ENCODE measurements at regions not wholly inside any gene's neighbourhood (a gene's known extent, or its start where the extent isn't known, plus 50 kb on each side); places are given as distances from the start of the nearest gene placed in this dataset.

DNA sequence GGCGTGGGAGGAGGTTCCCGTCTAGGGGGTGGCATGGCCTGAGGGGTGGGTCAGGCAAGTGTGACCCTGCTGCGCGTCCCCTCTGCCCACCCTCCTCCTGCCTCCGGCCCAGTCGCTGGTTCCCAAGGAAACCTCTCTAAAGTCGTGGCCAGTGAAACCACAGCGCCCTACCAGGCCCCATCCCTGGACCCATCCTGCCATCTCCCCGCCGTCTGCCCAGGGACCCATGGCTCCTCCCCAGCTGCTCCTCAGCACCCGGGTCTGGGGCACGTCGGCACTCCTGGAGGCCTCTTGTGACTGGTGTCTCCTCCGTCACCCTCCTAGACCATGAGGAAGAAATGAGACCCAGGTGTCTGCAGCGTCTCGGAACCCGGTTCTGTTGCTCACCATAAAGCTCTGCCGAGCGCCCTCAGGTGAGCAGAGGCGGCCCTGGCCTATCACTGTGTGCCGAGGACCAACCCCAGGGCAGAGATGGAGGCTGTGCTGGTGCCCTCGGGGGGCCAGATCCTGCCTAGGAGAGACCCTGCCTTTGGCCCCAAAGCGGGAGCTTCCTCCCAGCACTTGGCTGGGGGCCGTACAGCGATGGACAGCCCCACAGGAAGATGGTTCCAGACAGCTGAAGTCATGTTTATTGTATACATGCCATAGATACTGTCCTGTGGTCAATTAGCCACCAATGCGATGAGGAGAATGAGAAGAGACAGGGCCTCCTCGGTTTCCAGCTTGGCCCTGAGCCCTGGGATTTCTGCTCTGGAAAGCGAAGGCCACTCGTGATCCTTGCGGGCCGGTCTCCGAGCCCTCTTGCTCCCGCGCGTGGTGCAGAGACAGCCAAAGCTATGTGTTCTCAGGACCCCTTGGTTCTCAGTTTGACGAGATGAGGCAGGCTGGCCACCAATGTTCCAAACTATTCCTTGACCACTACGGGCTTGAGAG, 222.5 kb upstream of the RTL1 start:
- 87 to 91% methylated on average over 37 of the region's 37 CpGs for WGBS, 2 donors
- Histone ChIP-seq H3K27me3 (ENCODE audit: control insufficient read depth in 3 of 3, insufficient read depth in 3 of 3, low read length in 2 of 3) (peaks cover 0 to 15% (median 0%) of the 10 kb centered on the region in 3 donors), H3K36me3 (ENCODE audit: control insufficient read depth in 4 of 4, insufficient read depth in 4 of 4, low read length in 4 of 4) (no peaks in the 10 kb centered on the region), H3K27ac (ENCODE audit: low read depth in 1 of 2, low read length in 1 of 2) (no peak overlapping the region), H3K9ac (ENCODE audit: insufficient read depth in 1 of 2, low read length in 2 of 2) (no peak overlapping the region), H3K4me1 (ENCODE audit: control insufficient read depth in 5 of 5, insufficient read depth in 5 of 5, low read length in 5 of 5) (no peaks in the 10 kb centered on the region), H3K4me3 (no peak overlapping the region), H3K9me3 (ENCODE audit: control insufficient read depth in 4 of 4, insufficient read depth in 3 of 4, low read length in 3 of 4) (peaks cover 0 to 2% (median 0%) of the 10 kb centered on the region in 4 donors)
- DNase-seq (no peak), ATAC-seq (ENCODE audit: insufficient read depth, low FRiP score) (no peak)
- TF ChIP-seq CTCF (IDR thresholded peaks at IDR 0.05; ENCODE audit: control extremely low read depth, extremely low read depth), result no peak

- no peak overlapping the region for H3K4me3 ChIP-seq
- ATAC-seq (ENCODE audit: insufficient read depth, low FRiP score), result no peak
- peaks cover 0 to 15% (median 0%) of the 10 kb centered on the region in 3 donors for H3K27me3 ChIP-seq (ENCODE audit: control insufficient read depth in 3 of 3, insufficient read depth in 3 of 3, low read length in 2 of 3)
- TF ChIP-seq CTCF (IDR thresholded peaks at IDR 0.05; ENCODE audit: control extremely low read depth, extremely low read depth), result no peak
- WGBS, 2 donors, result 83 to 84% methylated on average over 4 of the region's 4 CpGs
- no peak overlapping the region for H3K27ac ChIP-seq (ENCODE audit: low read depth in 1 of 2, low read length in 1 of 2)
- no peaks in the 10 kb centered on the region for H3K36me3 ChIP-seq (ENCODE audit: control insufficient read depth in 4 of 4, insufficient read depth in 4 of 4, low read length in 4 of 4)
- no peak for DNase-seq
- H3K9ac ChIP-seq (ENCODE audit: insufficient read depth in 1 of 2, low read length in 2 of 2), result no peak overlapping the region
- H3K9me3 ChIP-seq (ENCODE audit: control insufficient read depth in 4 of 4, insufficient read depth in 3 of 4, low read length in 3 of 4), result peaks cover 0 to 2% (median 0%) of the 10 kb centered on the region in 4 donors
- no peaks in the 10 kb centered on the region for H3K4me1 ChIP-seq (ENCODE audit: control insufficient read depth in 5 of 5, insufficient read depth in 5 of 5, low read length in 5 of 5)
Measured at GRCh38 chr14:101126731-101127130, 223.2 kb upstream of the RTL1 start.

DNA sequence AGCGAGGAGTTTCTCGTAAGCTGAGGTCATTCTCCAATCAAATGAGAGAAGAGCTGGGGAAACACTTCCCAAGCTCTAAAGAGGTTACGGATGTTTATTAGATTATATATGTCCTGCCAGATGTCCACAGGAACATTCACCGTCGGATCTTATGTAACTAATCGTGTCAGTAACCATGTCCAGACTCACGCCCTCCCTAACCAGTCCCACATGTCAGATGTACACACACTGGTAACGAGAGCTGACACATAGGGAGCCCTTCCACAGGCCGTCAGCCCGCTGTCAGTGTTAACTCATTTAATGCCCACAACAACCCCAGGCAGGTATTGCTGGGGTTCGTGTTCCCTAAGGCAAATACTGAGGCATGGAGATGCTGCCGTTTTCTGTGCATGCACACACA, 223.7 kb upstream of the RTL1 start:
- no peak for ATAC-seq (ENCODE audit: insufficient read depth, low FRiP score)
- DNase-seq, result peak in 1 of 3 donors; percentile 9
- Histone ChIP-seq H3K4me3 (no peak overlapping the region), H3K27me3 (ENCODE audit: control insufficient read depth in 3 of 3, insufficient read depth in 3 of 3, low read length in 2 of 3) (peaks cover 0 to 15% (median 0%) of the 10 kb centered on the region in 3 donors), H3K4me1 (ENCODE audit: control insufficient read depth in 5 of 5, insufficient read depth in 5 of 5, low read length in 5 of 5) (no peaks in the 10 kb centered on the region), H3K9me3 (ENCODE audit: control insufficient read depth in 4 of 4, insufficient read depth in 3 of 4, low read length in 3 of 4) (peaks cover 0 to 2% (median 0%) of the 10 kb centered on the region in 4 donors), H3K36me3 (ENCODE audit: control insufficient read depth in 4 of 4, insufficient read depth in 4 of 4, low read length in 4 of 4) (no peaks in the 10 kb centered on the region), H3K27ac (ENCODE audit: low read depth in 1 of 2, low read length in 1 of 2) (no peak overlapping the region), H3K9ac (ENCODE audit: insufficient read depth in 1 of 2, low read length in 2 of 2) (no peak overlapping the region)
- no peak for TF ChIP-seq CTCF (IDR thresholded peaks at IDR 0.05; ENCODE audit: control extremely low read depth, extremely low read depth)
- WGBS, 2 donors, result 83 to 88% methylated on average over 12 of the region's 12 CpGs
